HG03108 (cell line): ENCODE measurements at regions not wholly inside any gene's neighbourhood (a gene's known extent, or its start where the extent isn't known, plus 50 kb on each side); places are given as distances from the start of the nearest gene placed in this dataset.
"Not testable (repeated sequence)": the region's sequence is repeated elsewhere in the genome, so short reads cannot be mapped to it uniquely, and the experiment has no call there.

Experiments
- ATAC-seq: cut with Tn5 transposase; IDR thresholded peaks from one replicate; pipeline ENCODE4 v1.9.1; 2021; ENCODE audit warnings: moderate library complexity; ENCODE audit not compliant: unreplicated experiment

- not testable (repeated sequence) for ATAC-seq
These were observed 1997.5 kb upstream of the RAG2 start for GRCh38 chr11:38595359-38596016.

- no peak for ATAC-seq
These were observed 1996.9 kb upstream of the RAG2 start for GRCh38 chr11:38594895-38595294.

- ATAC-seq = no peak
These were observed 1995.6 kb upstream of the RAG2 start for GRCh38 chr11:38593649-38594048.

GRCh38 chr11:38582756-38583155 is 1984.7 kb upstream of the RAG2 start:
- no peak for ATAC-seq

GRCh38 chr11:38582151-38582550 is 1984.1 kb upstream of the RAG2 start:
- no peak for ATAC-seq

GRCh38 chr11:38577769-38578168 is 1979.7 kb upstream of the RAG2 start:
- no peak for ATAC-seq

GRCh38 chr11:38562562-38562961 is 1964.5 kb upstream of the RAG2 start:
- no peak for ATAC-seq

- ATAC-seq = no peak
These were observed 1955.1 kb upstream of the RAG2 start for GRCh38 chr11:38553148-38553547.

GRCh38 chr11:38547462-38547861 is 1949.4 kb upstream of the RAG2 start:
- no peak for ATAC-seq

- ATAC-seq = no peak
These were observed 1946.0 kb upstream of the RAG2 start for GRCh38 chr11:38543986-38544385.

GRCh38 chr11:38543311-38543710 is 1945.3 kb upstream of the RAG2 start:
- no peak for ATAC-seq

GRCh38 chr11:38538866-38539680 is 1941.0 kb upstream of the RAG2 start:
- ATAC-seq = no peak

- ATAC-seq = no peak
These were observed 1932.2 kb upstream of the RAG2 start for GRCh38 chr11:38530226-38530625.

- no peak for ATAC-seq
These were observed 1926.9 kb upstream of the RAG2 start for GRCh38 chr11:38524945-38525344.

GRCh38 chr11:38517991-38518390 is 1920.0 kb upstream of the RAG2 start:
- no peak for ATAC-seq

- ATAC-seq = not testable (repeated sequence)
These were observed 1914.8 kb upstream of the RAG2 start for GRCh38 chr11:38512830-38513229.

GRCh38 chr11:38510041-38510440 is 1912.0 kb upstream of the RAG2 start:
- no peak for ATAC-seq

GRCh38 chr11:38503876-38504275 is 1905.8 kb upstream of the RAG2 start:
- no peak for ATAC-seq

GRCh38 chr11:38498721-38499120 is 1900.7 kb upstream of the RAG2 start:
- no peak for ATAC-seq

- ATAC-seq = no peak
These were observed 1894.0 kb upstream of the RAG2 start for GRCh38 chr11:38491986-38492385.

- ATAC-seq = no peak
These were observed 1883.4 kb upstream of the RAG2 start for GRCh38 chr11:38481391-38481790.

GRCh38 chr11:38476808-38477575 is 1879.0 kb upstream of the RAG2 start:
- no peak for ATAC-seq
